SW 1271 (cell line): ENCODE measurements at regions not wholly inside any gene's neighbourhood (a gene's known extent, or its start where the extent isn't known, plus 50 kb on each side); places are given as distances from the start of the nearest gene placed in this dataset.

Experiments
- DNase-seq, 2 experiments: peaks; one replicate each; lab custom pipeline; 2025; lab: John Stamatoyannopoulos, UW

DNA sequence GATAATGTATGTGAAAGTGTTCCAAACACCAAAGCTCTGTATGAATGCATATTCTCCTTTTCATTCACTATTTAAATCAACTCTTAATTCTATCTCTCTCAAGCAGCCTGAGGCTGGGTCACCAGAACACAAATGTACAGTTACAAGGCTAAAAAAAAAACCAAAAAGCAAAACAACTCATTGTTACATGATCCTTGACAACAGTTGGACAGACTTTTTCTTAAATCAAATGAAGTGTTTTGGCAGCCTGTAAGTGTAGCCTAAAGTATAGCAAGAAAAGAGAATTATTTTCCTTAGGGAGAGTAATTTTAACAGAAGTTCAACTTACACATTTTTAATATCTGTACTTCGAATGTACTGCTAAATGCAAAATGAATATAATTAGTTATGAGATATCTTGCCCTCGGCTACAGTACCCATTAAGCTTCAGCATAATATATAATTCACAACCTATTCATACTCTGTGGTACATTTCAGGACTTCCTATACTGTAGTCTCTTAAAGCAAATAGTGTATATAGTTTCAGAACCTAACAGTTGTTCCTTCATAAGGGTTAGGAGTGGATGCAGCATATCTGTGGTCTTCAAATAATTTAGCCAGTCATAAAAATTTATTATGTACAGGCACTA is 214.0 kb upstream of the BTG1 start:
- no peak for DNase-seq

DNA sequence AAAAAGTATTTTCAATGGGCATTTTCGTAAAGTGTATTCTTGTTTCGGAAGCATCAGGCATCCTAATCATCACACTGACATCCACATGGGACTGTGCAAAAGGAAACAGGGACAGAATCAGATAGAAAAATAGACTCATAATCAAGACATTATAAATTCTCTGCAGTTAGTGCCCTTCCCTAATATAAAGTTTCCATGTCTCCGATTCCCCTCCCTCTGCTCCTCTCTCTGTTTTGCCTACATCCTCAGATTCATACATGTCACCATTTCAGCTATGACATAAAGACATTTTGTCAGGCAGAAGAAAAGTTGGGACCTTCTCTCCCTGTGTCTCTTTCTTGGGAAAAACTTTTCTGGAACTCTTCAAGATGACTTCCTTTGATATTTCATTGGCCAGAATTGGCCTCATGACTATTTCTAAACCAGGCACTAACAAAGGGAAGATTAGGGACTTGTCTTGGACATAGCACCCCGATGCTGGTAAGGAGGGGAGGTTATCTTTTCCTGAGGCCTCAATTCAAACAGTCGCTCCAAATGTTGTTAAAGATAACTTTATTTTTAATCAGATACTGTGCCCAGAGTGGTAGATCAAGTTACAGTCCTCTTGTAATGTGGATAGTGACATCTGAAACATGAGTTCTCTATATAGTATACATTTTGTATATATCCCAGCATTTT is 212.1 kb upstream of the BTG1 start:
- no peak for DNase-seq

DNA sequence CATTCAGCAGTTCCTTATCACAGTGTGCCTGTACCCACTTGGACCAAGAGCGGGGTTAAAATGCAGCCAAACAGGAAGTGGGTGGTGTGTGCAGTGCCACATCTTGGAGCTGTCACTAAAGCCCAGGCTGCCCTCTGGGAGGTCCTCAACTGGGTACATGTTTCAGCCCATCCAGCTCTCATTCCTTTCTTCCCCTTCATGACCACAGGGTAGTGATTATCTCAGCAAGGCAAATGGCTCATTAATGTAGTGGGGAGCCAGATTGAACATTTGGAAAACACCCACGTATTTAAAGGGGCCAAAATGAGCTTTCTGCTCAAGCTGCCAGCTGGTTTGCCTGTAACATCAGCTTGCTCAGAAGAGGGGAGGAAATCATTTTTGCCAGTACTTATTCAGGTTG is 210.8 kb upstream of the BTG1 start:
- DNase-seq: no peak

DNA sequence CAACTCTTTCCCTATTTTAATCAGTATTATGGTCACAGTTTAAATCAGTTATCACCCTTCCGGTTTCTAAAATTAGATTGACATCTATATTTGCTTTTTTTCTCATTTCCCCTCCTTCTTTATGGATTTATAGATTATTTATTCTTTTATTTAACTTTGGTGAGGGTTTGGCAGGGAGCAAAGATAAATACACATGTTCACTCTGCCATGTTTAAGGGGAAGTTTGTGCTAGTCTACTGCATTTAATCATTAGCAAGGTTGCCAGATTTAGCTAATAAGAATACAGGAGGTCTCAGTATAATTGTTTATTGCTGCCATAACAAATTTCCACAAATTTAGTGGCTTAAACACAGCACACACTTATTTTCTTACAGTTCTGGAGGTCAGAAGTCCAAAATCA is 204.0 kb upstream of the BTG1 start:
- DNase-seq: no peak

DNA sequence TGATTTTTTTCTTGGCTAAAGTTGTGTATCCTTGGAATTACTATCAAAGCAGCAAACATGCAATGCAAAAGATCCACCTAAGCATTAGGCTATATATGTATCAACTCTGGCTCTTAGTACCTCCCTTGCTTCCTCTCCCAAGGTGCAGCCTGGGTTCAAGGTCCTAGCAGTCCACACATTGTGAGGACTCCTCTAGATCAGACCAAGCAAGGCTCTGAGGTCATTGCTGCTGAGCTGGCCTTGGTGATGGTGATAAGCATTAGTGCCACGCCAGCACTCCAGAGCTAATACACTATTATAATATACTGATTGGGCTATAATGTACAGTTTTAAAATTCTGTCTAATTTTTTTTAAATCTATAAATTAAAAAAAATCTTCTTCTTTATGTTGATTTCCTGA is 196.9 kb upstream of the BTG1 start:
- DNase-seq: no peak

DNA sequence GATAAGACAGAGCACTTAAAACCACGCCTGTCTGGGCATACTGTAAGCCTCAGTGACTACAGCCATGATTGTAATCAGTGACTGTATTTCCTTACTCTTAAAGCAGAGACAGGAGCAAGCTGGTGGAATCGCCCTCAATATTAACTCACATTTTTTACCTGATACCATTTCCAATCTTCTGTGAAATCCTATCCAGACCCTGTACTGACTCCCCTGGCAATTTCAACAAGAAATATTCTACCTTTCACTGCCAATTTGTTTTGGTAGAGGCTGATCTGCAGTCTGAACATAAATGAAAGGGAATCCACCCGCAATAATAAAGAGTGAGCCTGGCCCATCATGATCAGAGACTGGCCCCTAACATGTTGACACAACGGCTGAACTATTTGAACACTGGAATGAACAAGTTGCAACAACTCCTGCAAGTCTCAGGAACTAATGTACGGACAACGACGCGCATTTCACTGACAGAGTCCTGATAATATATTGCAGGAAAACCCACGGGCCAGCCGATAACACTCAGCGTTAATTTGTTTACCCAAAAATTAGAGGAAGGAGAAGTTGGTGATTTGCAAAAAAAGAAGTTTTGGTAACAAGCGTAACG is 195.5 kb upstream of the BTG1 start:
- no peak for DNase-seq

DNA sequence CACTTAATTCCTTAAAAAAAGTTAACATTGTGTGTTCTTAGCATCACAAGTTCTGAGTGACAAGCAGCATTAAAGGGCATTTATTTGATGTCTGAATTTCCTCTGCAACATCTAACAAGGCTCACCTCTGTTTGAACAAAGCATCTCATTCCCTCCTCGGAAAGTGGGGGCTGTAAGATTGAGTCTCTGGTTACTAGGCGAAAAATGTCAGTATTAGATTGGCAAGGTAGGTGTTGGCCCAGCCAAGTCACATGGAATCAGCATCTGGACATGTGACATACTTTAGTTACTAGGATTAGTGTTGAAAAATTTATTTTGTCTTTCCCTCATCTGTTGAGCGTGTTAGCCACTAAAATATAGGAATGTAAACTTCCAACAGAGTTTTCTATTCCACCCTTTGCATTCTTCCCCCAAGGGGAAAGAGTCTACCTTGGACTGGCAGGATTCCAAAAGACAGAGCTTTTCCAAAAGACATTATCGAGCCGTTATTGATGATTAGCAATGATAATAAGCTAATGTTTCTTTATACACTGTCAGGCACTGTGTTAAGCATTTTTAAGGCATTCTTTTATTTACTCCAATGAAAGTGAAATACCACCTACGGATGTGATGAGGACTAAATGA is 194.9 kb upstream of the BTG1 start:
- no peak for DNase-seq

DNA sequence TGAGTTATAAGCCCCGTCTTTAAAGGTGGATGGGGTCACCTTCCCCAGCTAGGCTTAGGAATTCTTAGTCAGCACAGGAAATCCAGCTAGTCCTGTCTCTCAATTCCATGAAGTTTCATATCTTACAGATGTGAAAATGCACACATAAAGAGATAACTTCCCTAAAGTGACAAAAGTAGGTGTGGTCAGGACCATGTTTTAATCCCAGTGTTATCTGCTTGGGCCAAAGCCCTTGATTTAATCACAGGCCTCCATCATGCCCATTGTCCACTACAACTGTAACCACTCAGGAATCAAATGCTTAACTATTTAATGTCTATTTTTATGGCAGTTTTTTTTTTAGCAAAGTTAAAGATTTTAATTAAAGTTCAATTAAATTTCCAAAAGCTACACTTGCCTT is 194.4 kb upstream of the BTG1 start:
- no peak for DNase-seq

DNA sequence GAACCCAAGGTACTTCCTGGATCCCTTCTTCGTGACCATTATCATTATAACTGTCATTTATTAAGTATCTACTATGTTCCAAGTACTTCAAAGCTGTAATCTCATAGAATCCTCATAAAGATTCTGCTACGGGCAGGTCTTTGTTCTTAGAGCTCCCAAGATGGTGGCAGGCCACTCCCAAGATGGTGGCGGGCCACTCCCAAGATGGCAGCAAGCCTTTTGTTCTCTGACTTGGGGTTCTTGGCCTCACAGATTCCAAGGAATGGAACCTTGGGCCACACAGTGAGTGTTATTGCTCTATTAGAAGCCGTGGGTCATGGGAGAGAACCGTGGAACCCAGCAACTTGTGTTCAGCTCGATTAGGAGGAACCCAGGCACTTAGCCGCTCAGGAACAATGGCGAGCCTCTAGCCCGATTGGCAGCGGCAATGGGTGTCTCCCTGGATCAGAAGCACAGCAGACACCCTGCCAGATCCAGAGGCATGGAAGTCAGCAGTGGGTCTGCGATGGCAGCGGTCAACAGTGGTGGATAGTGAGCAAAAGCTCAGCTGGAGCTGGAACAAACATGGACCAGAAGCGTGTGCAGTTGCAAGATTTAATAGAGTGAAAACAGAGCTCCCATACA is 193.7 kb upstream of the BTG1 start:
- DNase-seq: no peak

DNA sequence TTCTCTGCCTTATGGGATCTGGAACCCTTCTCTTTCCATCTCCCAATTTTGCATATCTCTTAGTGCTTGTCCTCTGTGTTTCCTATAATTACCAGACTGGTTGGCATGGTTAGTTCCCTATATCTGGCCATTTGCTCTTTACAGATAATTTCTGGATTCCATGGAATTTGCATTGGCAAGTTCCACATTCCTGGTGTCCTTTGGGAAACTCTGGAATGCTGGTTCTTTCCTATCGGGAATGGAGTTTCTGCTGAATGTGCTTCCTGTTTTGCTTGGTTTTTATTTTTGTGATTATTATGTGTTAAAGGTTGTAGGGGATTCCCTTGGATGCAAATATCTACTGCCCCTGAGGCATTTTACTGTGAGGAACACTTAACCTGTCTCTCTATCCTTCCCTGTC is 193.0 kb upstream of the BTG1 start:
- no peak for DNase-seq

DNA sequence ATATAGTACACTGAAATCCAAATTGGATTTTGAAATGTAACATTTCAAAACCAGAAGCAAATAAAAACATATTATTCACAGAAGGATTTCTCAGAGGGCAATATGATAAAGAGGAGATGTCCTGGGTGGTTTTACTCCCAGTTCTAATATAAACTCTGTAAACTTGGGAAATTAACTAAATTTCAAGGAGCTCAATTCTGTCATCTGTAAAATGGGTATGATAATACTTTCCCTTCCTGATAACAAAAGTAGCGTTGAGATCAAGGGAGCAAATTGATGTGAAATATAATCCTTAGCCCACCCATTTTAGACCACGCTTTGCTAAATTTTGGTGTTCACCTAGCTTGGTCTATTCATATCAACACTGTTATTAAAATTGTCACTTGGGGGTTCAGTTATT is 192.5 kb upstream of the BTG1 start:
- DNase-seq: no peak

DNA sequence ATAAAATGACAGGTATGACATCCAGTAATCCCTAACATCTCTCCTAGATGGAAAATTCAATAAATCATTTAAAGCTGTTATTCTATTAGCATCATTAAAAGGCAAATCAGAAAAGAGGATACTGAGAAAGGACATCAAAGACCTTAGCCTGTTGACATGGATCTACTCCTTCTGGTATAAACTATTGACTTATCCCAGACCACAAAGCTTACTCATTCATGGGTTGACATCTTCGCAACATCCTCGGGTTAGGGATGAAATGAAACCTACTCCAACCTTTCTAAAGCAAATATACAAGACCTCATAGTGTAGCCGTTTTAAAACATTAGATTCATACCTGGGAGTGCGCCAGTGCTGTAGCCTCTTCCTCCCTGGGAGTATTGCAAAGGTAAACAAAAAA is 191.5 kb upstream of the BTG1 start:
- no peak for DNase-seq

DNA sequence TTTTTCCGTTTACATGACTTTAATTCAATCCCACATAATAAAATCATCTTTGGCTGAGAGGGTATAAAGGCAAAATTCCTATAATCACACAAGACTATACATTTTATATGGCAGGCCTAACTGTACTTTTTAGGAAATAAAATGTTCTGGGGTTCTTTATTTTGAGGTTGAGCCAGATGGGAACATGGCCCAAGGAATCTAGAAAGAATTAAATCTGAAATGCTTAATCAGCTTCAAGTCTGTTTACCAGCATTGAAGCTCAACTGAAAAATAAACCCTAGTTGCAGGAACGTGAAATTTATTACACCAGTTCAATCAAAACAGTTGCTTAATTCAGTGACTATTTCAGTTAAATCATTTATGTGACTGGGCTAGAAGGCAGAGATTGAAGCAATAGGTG is 191.0 kb upstream of the BTG1 start:
- no peak for DNase-seq

DNA sequence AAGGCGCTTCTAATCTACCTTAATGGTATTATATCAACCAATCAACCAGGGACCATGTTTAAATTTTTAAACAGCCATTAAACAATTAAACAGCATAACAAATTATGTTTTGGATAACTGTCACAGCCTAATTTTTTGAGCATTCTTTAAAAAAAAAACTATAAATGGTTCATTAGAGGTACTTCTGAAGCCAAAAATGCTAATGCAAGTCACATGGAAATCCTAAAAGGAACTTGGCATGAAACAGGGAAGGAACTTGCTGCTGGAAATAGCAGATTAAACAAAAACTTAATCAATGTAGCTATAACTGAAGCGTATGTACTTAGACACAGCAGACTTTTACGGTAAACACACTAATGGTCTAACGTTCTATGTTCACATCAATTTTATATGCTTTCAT is 190.2 kb upstream of the BTG1 start:
- DNase-seq: no peak

DNA sequence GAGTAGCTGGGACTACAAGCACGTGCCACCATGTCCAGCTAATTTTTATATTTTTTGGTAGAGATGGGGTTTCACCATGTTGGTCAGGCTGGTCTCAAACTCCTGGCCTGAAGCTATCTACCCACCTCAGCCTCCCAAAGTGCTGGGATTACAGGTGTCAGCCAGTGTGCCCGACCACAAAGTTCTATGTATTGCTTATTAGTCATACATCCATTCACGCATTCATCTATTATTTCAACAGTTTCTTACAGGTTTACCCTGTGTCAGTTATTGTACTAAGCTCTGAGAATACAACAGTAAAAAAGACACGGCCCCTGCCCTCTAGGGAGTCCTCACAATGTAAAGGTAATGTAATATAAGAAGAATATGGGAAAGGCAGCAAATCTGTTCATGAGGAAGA is 188.9 kb upstream of the BTG1 start:
- DNase-seq: no peak

DNA sequence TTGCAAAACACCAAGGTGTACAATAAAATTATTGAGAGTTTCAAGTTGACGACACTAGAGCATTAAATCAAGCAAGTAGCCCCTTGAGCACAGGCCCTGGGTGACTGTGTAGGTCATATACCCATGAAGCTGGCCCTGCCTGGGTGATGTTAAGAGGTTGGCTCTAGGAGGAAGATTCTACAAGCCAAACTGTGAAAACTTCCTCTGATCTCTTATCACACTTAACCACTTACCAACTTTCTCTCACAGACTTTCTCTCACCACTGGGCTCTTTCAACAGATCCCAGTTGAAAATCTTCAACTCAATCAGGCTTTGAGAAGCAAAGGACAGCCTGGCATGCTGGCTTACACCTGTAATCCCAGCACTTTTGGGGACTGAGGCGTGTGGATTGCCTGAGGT is 186.9 kb upstream of the BTG1 start:
- no peak for DNase-seq

DNA sequence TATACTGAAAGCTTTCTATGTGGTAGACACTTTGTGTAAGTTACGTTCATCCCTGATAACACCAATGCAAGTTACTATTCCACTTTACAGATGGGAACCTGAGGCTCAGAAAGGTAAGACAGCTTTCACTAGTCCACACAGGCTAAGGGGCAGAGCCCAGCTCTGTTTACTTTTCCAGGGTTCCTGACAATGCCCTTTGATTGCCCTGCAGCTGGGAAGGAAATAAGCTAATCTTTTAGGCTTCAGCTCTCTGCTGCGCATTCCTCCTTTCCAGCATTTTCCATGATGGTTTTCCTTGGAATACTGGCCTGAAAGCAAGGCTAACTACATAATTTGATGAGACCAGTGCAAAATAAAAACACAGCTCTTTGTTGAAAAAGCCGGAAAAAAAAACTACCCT is 185.7 kb upstream of the BTG1 start:
- no peak for DNase-seq

DNA sequence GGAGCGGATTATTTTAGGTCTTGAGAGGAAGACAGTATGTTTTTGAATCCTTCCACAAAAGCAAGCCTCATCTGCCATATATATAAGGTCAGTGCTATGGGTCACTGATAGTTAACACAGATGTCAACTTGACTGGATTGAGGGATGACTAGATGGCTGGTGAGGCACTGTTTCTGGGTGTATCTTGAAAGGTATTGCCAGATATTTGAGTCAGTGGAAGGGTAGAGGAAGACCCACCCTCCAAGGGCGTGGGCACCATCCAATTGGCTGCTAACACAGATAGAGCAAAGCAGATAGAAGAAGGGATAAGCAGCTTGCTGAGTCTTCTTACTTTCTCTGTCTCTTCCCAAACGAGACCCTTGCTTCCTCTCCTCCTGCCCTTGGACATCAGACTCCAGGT is 185.0 kb upstream of the BTG1 start:
- no peak for DNase-seq

DNA sequence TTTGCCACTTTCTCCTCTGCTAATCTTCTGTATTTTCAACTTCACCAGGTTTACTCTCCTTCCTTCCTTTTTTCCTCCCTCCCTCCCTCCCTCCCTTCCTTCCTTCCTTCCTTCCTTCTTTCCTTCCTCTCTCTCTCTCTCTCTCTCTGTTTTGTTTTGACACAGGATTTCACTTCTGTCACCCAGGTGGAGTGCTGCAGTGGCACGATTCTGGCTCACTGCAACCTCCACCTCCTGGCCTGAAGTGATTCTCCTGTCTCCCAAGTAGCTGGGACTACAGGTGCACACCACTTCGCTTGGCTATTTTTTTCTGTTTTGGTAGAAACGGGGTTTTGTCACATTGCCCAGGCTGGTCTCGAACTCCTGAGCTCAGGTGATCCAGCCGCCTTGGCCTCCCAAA is 181.2 kb upstream of the BTG1 start:
- no peak for DNase-seq

DNA sequence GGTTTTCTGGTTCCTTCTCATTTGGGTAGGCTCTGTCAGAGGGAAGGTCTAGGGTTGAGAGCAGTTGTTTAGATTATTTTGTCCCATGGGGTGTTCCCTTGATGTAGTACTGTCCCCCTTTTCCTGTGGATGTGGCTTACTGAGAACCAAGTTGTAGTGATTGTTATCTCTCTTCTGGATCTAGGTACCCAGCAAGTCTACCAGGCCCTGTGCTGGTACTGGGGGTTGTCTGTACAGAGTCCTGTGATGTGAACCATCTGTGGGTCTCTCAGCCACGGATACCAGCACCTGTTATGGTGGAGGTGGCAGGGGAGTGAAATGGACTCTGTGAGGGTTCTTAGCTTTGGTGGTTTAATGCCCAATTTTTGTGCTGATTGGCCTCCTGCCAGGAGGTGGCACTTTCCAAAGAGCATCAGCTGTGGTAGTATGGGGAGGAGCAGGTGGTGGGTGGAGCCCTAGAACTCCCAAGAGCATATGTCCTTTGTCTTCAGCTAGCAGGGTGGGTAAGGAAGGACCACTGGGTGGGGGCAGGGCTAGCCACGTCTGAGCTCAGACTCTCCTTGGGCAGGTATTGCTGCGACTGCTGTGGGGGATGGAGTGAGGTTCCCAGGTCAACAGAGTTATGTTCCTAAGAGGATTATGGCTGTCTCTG is 179.3 kb upstream of the BTG1 start:
- no peak for DNase-seq

DNA sequence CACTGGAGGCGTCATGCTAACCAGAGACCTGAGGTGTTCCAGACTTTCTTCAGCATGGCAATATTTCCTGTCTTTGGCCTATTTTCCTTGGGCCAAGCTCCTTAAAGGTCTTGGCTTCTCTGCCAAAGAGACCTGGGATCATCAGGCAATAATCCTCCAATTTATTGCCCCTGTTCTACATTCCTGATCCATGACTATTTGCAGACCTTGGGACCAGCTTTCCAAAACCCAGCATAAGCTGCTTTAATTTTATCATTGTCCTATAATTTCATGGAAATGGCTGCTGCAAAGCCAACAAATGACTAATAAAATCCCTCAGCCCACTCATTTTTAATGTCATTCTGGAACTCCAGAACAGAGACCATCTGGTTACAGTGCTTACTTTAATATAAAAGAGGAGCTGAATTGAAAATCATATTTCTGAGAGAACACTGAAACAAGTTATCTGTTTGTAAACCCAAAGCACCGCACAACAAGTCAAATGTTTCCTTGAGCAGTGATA is 166.9 kb upstream of the BTG1 start:
- no peak for DNase-seq

DNA sequence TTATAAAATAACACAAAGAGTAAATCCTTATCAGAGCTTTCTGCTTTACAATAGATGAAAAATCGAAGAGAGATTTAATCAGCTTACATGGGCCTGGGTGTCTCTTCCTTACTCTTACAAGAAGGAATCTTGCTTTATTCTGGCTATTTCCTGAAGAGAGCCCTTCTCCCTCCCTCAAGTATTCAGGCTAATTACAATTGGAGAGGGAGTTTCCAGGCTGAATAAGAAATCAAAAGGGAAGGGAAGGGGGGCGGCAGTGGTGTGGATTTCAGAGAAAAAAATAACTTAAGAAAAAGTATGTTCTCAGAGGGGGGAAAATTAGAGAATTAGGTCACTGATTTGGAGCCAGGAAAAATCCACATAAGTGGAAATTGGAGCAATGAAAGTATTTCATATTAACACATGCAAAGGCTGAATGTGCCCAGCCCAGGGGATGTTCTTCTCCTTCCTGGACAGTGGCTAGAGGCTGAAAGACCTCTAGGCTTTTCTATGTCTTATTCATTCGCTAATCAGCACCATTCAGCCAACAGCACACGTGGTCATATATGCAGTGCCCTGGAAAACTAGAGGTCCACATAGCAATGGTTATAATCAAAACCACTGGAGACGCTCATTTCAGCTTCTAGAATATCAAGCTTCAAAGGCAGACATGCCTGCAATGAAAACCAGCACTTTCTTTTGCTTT is 158.9 kb upstream of the BTG1 start:
- DNase-seq: no peak
